ENCODE measurements at regions not wholly inside any gene's neighbourhood (a gene's known extent, or its start where the extent isn't known, plus 50 kb on each side); places are given as distances from the start of the nearest gene placed in this dataset.

- POLR2A ChIA-PET = no interaction called here
- DNase-seq (no peak), ATAC-seq (no peak)
- no peaks in the 10 kb centered on the region for H3K9me3 Mint-ChIP-seq
- no peak overlapping the region for H3K4me3 Mint-ChIP-seq
- peaks cover 0 to 4% (median 0%) of the 10 kb centered on the region in 5 donors for H3K27me3 Mint-ChIP-seq
- H3K36me3 Mint-ChIP-seq = no peaks in the 10 kb centered on the region
- no peaks in the 10 kb centered on the region for H3K4me1 Mint-ChIP-seq
- no peak overlapping the region for H3K27ac Mint-ChIP-seq
Observed at GRCh38 chr6:119543332-119543731, 193.8 kb upstream of the MAN1A1 start.

DNA sequence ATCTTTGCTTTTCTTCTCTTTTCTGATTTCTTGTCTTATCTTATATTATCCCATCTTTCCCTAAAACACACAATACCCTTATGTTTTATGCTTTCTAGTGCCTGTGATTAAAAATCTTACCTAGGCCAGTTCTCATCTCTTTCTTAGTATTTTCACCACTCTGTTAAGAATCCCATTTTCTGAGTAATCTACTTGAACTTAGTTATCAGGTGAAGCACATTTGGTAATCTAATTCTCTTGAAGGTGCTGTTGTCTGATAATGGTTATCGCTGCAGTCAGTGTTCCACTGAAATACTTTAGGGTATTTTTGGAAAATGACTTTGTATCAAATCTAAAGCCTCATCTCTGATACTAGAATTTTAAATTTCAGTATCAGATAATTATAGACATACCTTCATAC lies 192.5 kb upstream of the MAN1A1 start:
- Mint-ChIP-seq H3K27ac (no peak overlapping the region), H3K27me3 (no peaks in the 10 kb centered on the region), H3K36me3 (no peaks in the 10 kb centered on the region), H3K4me1 (no peaks in the 10 kb centered on the region), H3K4me3 (no peak overlapping the region), H3K9me3 (no peaks in the 10 kb centered on the region)
- POLR2A ChIA-PET = no interaction called here
- DNase-seq (no peak), ATAC-seq (no peak)

- Mint-ChIP-seq H3K27ac (no peak overlapping the region), H3K36me3 (no peaks in the 10 kb centered on the region)
- DNase-seq = no peak
Observed at GRCh38 chr6:119541132-119541905, 191.8 kb upstream of the MAN1A1 start.

GRCh38 chr6:119540417-119540816 lies 190.9 kb upstream of the MAN1A1 start:
- no peaks in the 10 kb centered on the region for H3K9me3 Mint-ChIP-seq
- H3K4me1 Mint-ChIP-seq = no peaks in the 10 kb centered on the region
- no peaks in the 10 kb centered on the region for H3K36me3 Mint-ChIP-seq
- no peak overlapping the region for H3K27ac Mint-ChIP-seq
- POLR2A ChIA-PET = no interaction called here
- DNase-seq (no peak), ATAC-seq (no peak)
- H3K27me3 Mint-ChIP-seq = no peaks in the 10 kb centered on the region
- no peak overlapping the region for H3K4me3 Mint-ChIP-seq

More at GRCh38 chr6:119541132-119541905, 191.8 kb upstream of the MAN1A1 start:
- H3K9me3 Mint-ChIP-seq = no peaks in the 10 kb centered on the region
- H3K4me3 Mint-ChIP-seq = no peak overlapping the region
- POLR2A ChIA-PET = no interaction called here
- ATAC-seq = no peak
- H3K4me1 Mint-ChIP-seq = no peaks in the 10 kb centered on the region
- H3K27me3 Mint-ChIP-seq = no peaks in the 10 kb centered on the region

- POLR2A ChIA-PET = no interaction called here
- ATAC-seq = no peak
- Mint-ChIP-seq H3K27me3 (no peaks in the 10 kb centered on the region), H3K4me1 (no peaks in the 10 kb centered on the region), H3K36me3 (no peaks in the 10 kb centered on the region), H3K27ac (no peak overlapping the region), H3K4me3 (no peak overlapping the region), H3K9me3 (no peaks in the 10 kb centered on the region)
- DNase-seq = no peak
Observed at GRCh38 chr6:119539066-119539746, 189.6 kb upstream of the MAN1A1 start.

DNA sequence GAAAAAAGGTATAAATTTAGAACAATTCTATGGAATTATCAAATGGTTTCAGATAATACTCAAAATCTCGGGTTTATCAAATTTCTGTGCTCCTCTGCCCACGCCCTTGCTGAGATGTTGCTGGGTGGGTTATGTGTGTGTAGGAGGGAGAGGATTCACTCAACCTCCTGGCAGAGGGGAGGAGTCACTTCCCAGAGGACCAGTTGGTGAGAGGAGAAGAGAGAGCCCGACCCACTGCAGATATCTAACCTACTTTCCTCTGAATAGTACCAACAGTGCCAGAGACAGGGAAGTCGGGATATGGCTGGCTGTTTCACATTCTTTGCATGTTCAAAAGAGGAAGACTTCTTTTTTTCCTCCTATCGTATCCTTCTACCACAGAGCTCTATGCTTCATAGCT lies 187.1 kb upstream of the MAN1A1 start:
- Mint-ChIP-seq H3K36me3 (no peaks in the 10 kb centered on the region), H3K4me3 (no peak overlapping the region), H3K27me3 (no peaks in the 10 kb centered on the region), H3K4me1 (peaks cover 2 to 12% (median 4%) of the 10 kb centered on the region in 4 donors), H3K9me3 (no peaks in the 10 kb centered on the region), H3K27ac (no peak overlapping the region)
- POLR2A ChIA-PET = no interaction called here
- ATAC-seq = no peak
- no peak for DNase-seq

DNA sequence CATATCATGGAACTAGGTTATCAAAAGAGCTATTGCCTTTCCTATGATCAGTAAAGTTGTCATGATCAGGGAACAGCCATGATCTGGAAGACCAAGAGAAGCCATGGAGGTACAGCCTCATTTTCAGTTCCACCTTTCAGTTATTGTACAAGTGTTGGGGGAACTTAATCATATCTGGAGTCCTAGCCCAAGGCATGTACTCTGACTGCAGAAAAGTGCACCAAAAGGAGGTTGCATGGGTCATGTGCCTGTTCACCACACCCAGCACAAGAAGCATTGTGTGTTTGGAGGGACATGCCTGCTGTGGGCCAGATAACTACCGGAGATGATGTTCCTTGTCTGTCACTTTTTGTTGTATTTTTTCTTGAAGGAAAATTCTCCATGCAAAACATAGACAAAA lies 185.8 kb upstream of the MAN1A1 start:
- Mint-ChIP-seq H3K36me3 (no peaks in the 10 kb centered on the region), H3K4me3 (no peak overlapping the region), H3K27ac (no peak overlapping the region), H3K27me3 (peaks cover 0 to 7% (median 0%) of the 10 kb centered on the region in 5 donors), H3K4me1 (peaks cover 2 to 12% (median 4%) of the 10 kb centered on the region in 4 donors), H3K9me3 (no peaks in the 10 kb centered on the region)
- DNase-seq = no peak
- no peak for ATAC-seq
- POLR2A ChIA-PET = no interaction called here

DNA sequence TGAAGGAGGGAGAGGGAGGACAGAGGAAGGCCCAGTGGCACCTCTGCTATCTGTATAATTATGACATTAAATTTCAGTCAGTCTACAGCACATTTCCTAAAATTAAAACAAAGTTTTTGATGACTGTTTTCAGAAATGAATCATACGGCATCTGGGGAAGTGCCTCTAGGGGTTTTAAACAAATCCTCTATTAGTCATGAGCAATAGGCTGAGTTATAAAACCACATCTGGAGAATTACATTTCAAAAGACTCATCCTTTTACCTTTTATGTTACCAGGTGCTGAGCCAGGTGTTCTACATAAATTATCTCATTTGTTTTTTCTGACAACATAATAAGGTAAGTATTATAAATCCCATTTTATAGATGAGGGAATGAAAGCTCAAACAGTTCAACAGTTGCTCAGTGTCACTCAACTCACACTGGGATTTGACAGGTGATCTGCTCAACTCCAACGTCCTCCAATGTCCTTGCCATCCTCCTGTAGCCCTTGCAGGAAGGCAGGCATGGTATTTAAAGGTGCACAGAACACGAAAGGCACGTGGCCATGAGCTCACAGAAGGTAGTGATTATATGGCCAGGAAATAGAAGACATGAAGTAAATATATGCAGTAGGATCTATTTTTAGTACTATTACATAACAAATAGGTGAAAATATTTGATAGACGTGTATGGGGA lies 184.2 kb upstream of the MAN1A1 start:
- H3K4me3 Mint-ChIP-seq = no peak overlapping the region
- POLR2A ChIA-PET = no interaction called here
- no peak for ATAC-seq

GRCh38 chr6:119527231-119527578 lies 177.6 kb upstream of the MAN1A1 start:
- no peak overlapping the region for H3K27ac Mint-ChIP-seq
- no peak overlapping the region for H3K4me3 Mint-ChIP-seq

More for the DNA sequence above, 184.2 kb upstream of the MAN1A1 start:
- H3K27ac Mint-ChIP-seq = no peak overlapping the region
- no peaks in the 10 kb centered on the region for H3K9me3 Mint-ChIP-seq
- peaks cover 0 to 7% (median 0%) of the 10 kb centered on the region in 5 donors for H3K27me3 Mint-ChIP-seq
- H3K4me1 Mint-ChIP-seq = peaks cover 2 to 12% (median 4%) of the 10 kb centered on the region in 4 donors
- no peaks in the 10 kb centered on the region for H3K36me3 Mint-ChIP-seq
- DNase-seq = no peak

GRCh38 chr6:119526561-119527230 lies 177.1 kb upstream of the MAN1A1 start:
- ATAC-seq = no peak
- no peak overlapping the region for H3K4me3 Mint-ChIP-seq
- no peak for DNase-seq
- peaks cover 0 to 7% (median under 1%) of the 10 kb centered on the region in 5 donors for H3K27me3 Mint-ChIP-seq
- no peaks in the 10 kb centered on the region for H3K36me3 Mint-ChIP-seq
- H3K27ac Mint-ChIP-seq = no peak overlapping the region
- POLR2A ChIA-PET = no interaction called here
- no peaks in the 10 kb centered on the region for H3K9me3 Mint-ChIP-seq
- H3K4me1 Mint-ChIP-seq = no peaks in the 10 kb centered on the region

More at GRCh38 chr6:119527231-119527578, 177.6 kb upstream of the MAN1A1 start:
- Mint-ChIP-seq H3K4me1 (no peaks in the 10 kb centered on the region), H3K27me3 (peaks cover 0 to 7% (median 0%) of the 10 kb centered on the region in 5 donors), H3K9me3 (no peaks in the 10 kb centered on the region), H3K36me3 (no peaks in the 10 kb centered on the region)
- DNase-seq = no peak
- no peak for ATAC-seq
- POLR2A ChIA-PET = no interaction called here

DNA sequence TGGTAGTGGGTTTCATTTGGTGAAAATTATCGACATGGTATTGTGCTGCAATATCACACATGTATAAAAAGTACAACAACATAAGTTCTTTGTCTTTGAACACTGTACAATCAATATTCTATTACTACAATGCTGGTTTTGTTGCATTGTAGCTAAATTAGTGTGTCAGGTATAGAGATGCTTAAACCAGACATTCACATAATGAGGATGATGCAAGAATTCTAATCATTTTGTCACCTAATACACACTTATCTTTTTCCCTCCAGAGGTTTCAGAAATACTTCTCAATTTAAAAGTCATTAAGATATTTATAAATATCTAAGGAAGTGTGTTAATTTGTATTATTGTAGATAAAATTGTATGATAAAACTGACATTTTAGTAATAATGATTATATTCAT lies 174.8 kb upstream of the MAN1A1 start:
- DNase-seq (no peak), ATAC-seq (no peak)
- no peaks in the 10 kb centered on the region for H3K36me3 Mint-ChIP-seq
- H3K4me3 Mint-ChIP-seq = no peak overlapping the region
- H3K27me3 Mint-ChIP-seq = peaks cover 0 to 5% (median 0%) of the 10 kb centered on the region in 5 donors
- POLR2A ChIA-PET = no interaction called here
- H3K27ac Mint-ChIP-seq = no peak overlapping the region
- no peaks in the 10 kb centered on the region for H3K4me1 Mint-ChIP-seq
- no peaks in the 10 kb centered on the region for H3K9me3 Mint-ChIP-seq

DNA sequence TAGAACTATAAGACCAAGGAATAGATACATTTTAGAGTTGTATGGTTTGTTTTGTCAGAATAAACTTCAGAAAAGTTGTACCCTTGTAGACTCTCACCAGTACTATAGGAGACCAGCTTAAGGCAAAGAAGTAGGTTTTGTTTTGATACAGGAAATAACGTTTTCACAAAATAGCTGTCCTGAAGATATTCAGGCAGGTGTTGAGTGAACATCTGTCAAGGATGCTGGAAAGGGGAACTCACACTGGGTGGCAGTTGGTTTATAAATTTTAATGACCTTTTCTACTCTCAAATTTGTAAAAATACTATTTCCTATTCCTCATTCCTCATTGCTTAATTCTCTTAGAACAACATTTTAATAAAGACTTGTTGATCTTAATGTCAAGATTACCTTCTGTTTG lies 174.0 kb upstream of the MAN1A1 start:
- POLR2A ChIA-PET = no interaction called here
- H3K9me3 Mint-ChIP-seq = no peaks in the 10 kb centered on the region
- H3K27me3 Mint-ChIP-seq = peaks cover 0 to 4% (median 0%) of the 10 kb centered on the region in 5 donors
- no peaks in the 10 kb centered on the region for H3K36me3 Mint-ChIP-seq
- H3K4me3 Mint-ChIP-seq = no peak overlapping the region
- no peaks in the 10 kb centered on the region for H3K4me1 Mint-ChIP-seq
- no peak overlapping the region for H3K27ac Mint-ChIP-seq
- ATAC-seq (no peak), DNase-seq (no peak)

DNA sequence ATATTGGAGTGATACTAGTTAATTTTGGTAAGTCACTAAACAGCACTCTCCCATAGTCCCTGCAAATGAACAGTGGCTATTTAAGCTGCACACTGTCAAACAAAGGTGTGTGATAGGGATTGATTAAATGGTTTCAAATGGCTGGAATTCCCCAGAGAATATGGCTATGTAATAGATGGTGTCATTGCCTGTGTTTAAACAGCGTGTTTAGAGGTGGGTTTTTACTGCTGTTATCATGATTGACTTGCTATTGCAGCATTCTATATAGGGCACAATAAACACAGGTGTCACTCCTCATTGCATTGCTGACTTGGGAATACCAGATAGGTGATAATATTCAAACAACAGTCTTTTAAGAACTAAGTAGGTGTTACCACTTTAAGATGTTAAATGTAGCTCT lies 171.7 kb upstream of the MAN1A1 start:
- Mint-ChIP-seq H3K36me3 (no peaks in the 10 kb centered on the region), H3K4me3 (no peak overlapping the region), H3K27ac (no peak overlapping the region), H3K4me1 (no peaks in the 10 kb centered on the region), H3K9me3 (no peaks in the 10 kb centered on the region), H3K27me3 (peaks cover 0 to 4% (median 2%) of the 10 kb centered on the region in 5 donors)
- POLR2A ChIA-PET = no interaction called here
- DNase-seq = no peak
- no peak for ATAC-seq
